Astrocyte of the spinal cord (primary cell): ENCODE measurements at regions not wholly inside any gene's neighbourhood (a gene's known extent, or its start where the extent isn't known, plus 50 kb on each side); places are given as distances from the start of the nearest gene placed in this dataset.
A peak's percentile ranks its signal among the peaks of the same experiment; 100 is the strongest.

Experiments
- DNase-seq: peaks from one replicate; pipeline ENCODE4 v3.0.0; 2011; ENCODE audit warnings: low read depth, low spot score
- H3K4me3 ChIP-seq: 2 replicates; pipeline ENCODE4 v1.5.1; 2011; ENCODE audit warnings: low read depth, mild to moderate bottlenecking, low read length, moderate library complexity
- CTCF ChIP-seq: IDR thresholded peaks from 2 replicates; pipeline ENCODE4 v1.5.1; 2012; ENCODE audit warnings: low read depth, mild to moderate bottlenecking, low read length, inconsistent platforms
- in situ Hi-C: cut with HindIII; loops from 2 replicates; pipeline ENCODE4 v1.10.0; 2017; ENCODE audit warnings: low sequenced_read_pairs

GRCh38 chr13:109569958-109570711 is 216.2 kb downstream of the IRS2 start:
- no peak for DNase-seq
- H3K4me3 ChIP-seq = no peak overlapping the region
- in situ Hi-C loops = no loop called here
- no peak for TF ChIP-seq CTCF

DNA sequence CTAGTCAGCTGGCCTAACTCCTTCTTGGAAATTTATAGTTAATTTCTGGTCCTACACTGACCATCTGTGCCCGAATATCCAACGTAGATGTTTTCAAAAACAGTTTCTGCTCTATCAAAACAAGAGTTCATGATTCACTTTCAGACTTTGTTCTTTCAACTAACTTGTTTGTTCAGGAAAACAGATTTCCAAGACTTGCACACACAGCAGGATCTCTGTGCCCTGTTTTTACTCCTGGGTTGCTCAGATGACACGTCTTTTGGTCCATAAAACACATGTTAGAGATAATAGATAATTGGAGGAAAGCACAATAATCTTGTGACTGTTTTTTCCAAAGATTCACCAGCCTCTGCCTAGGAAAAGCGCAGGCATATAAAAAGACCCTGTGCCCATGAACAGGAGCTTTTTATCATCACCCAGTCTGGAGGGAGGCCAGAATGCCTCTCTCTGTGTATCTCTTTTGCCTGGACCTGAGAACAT is 218.0 kb downstream of the IRS2 start:
- in situ Hi-C loops = no loop called here
- peak; percentile 8 for DNase-seq
- H3K4me3 ChIP-seq = no peak overlapping the region
- TF ChIP-seq CTCF = no peak

GRCh38 chr13:109567315-109567714 is 219.1 kb downstream of the IRS2 start:
- DNase-seq = no peak
- peak; percentile 9 for TF ChIP-seq CTCF
- in situ Hi-C loops = no loop called here
- no peak overlapping the region for H3K4me3 ChIP-seq

- no peak for TF ChIP-seq CTCF
- in situ Hi-C loops = no loop called here
- DNase-seq = no peak
- no peak overlapping the region for H3K4me3 ChIP-seq
Measured at GRCh38 chr13:109565877-109566276, 220.5 kb downstream of the IRS2 start.

GRCh38 chr13:109548374-109548773 is 238.0 kb downstream of the IRS2 start:
- no peak for TF ChIP-seq CTCF
- DNase-seq = no peak
- in situ Hi-C loops = no loop called here

DNA sequence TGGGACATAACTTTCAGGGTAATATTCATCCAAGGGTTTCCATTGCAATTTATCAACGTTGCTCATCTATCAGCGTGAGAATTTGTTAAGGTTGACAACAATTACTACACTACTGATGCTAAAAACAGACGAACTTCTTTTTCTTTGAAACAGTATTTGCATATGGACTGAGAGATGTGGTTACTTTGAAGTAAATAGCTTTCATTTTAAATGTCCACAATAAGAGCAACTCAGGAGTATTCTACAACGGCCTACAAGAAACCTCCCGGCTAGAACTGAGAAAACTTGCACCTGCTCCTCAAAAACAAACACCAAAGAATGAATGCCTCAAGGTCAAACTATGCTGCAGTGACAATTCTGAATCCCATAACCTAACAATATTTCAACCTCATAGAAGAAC is 238.4 kb downstream of the IRS2 start:
- in situ Hi-C loops = no loop called here
- no peak for TF ChIP-seq CTCF

More at GRCh38 chr13:109548374-109548773, 238.0 kb downstream of the IRS2 start:
- no peak overlapping the region for H3K4me3 ChIP-seq

More for the DNA sequence above, 238.4 kb downstream of the IRS2 start:
- no peak overlapping the region for H3K4me3 ChIP-seq
- DNase-seq = no peak
